ENCODE measurements at regions not wholly inside any gene's neighbourhood (a gene's known extent, or its start where the extent isn't known, plus 50 kb on each side); places are given as distances from the start of the nearest gene placed in this dataset.

GRCh38 chr4:126954537-126955291, 678.0 kb upstream of the INTU start:
- TF ChIP-seq POLR2AphosphoS5 (IDR thresholded peaks at IDR 0.05; ENCODE audit: low read depth), result no peak
- TF ChIP-seq CTCF (IDR thresholded peaks at IDR 0.05; ENCODE audit: insufficient read depth, low read length), result no peak
- no peak for TF ChIP-seq GABPA (IDR thresholded peaks at IDR 0.05; ENCODE audit: low read depth)
- TF ChIP-seq REST (IDR thresholded peaks at IDR 0.05; ENCODE audit: insufficient replicate concordance, low read depth), result no peak
- TF ChIP-seq SPI1 (IDR thresholded peaks at IDR 0.05; ENCODE audit: borderline replicate concordance, low read depth), result no peak

All from HL-60 (cell line).